ENCODE measurements at regions not wholly inside any gene's neighbourhood (a gene's known extent, or its start where the extent isn't known, plus 50 kb on each side); places are given as distances from the start of the nearest gene placed in this dataset.
"Not testable (repeated sequence)": the region's sequence is repeated elsewhere in the genome, so short reads cannot be mapped to it uniquely, and the experiment has no call there.

DNA sequence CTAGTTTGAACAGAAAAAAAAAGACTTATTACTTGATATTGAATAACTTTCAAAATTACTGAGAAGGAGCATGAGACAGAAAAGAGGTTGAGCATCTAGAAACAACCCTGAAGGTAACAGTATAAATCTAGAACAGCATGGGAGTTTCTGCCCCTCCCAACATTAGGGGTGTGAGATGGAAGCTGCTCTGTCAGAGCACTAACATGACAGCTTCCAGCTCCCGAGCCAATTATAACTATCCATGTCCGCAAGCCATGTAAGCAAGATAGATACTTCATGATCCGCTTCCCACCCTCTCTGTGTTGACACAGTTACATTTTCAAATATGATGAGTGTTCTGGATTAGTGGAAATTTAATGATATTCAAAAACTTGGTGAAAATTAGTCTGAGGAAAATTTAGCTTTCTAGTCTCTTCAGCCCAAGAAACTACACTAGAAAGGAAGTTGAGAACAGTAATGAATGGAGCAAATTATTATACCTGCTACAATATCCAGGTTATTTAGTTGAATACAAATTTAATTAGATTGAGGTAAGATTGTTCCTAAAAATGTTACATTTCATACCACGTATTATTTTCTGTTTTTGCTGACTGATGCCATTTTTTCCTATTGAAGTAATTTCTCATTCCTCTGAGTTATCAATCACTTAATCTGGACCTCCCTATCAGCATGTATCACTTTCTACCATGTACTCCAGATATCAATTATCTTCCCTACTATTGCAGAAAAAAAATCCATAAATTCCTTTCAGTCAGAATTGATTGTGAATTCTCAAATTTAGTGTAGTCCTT, 129.3 kb upstream of the SLIT2 start:
- DNase-seq, result no peak

DNA sequence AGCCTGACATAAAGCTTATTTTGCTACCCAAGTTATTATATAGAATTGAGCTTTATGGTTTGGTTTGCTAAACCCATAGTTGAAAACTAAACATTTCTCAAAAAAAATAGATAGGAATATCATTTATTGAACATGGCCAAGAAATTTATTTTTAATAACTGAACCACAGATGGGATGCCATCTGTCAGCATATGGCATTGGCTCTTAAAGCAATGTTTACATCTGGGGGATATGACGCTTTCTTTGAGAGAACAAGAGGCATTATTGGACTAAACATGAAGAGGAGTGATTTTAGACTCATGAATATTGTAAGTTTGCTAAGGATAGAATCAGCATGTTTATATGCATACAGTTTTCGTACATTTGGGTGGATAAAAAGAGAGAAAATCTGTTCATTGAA, 132.6 kb upstream of the SLIT2 start:
- DNase-seq, result no peak

GRCh38 chr4:20109391-20109790, 142.3 kb upstream of the SLIT2 start:
- no peak for DNase-seq

GRCh38 chr4:20106921-20107320, 144.8 kb upstream of the SLIT2 start:
- peak; percentile 17 for DNase-seq

DNA sequence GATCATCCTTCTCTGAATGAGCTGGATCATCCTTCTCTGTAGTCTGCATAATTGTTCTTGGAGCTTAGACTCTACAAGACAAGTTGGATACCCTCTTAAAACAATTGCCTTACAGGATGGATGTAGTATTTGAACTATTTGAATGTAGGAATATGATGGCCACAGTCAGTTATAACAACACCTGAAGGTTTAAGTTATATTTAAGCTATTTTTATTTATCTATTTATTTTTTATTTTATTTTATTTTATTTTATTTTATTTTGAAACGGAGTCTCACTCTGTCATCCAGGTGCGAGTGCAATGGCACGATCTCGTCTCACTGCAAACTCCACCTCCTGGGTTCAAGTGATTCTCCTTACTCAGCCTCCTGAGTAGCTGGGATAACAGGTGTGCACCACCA, 149.9 kb upstream of the SLIT2 start:
- DNase-seq, result no peak

DNA sequence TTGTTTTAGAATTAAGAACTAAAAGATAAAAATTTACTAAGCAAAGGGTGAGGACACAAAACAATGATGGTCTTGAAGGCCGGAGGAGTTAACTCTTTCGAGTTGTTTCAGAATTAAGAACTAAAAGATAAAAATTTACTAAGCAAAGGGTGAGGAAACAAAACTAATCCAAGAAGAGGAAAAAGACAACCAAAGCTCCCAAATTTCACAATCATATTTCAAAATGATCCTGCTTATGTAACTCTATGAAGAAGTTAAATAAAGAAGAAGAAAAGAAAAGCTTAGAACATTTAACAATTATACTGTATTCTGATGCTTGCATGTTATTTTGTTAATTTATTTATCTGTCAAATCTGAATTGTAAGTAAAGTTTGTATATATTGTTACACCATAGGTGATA, 154.8 kb upstream of the SLIT2 start:
- no peak for DNase-seq

- no peak for DNase-seq
Measured at GRCh38 chr4:20095805-20096541, 155.7 kb upstream of the SLIT2 start.

DNA sequence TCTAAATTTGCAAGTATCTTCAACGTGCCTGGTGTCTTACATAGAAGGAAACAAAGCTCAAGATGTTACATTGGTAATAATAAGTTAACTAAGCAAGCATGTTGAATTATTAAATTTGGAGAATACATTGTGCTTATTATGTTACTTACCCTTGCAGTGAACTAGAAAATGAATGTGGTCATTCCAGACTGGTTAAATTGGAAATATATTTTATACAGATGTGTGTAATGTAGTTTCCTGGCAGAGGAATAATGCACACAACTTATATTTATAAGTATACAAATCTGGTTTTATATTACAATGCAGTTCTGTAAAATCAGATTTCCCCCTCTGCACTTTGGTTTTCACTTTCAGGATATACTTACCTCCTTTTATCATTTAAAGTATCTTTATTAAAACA, 159.9 kb upstream of the SLIT2 start:
- no peak for DNase-seq

- no peak for DNase-seq
Measured at GRCh38 chr4:20087522-20087911, 164.2 kb upstream of the SLIT2 start.

GRCh38 chr4:20086799-20087521, 164.7 kb upstream of the SLIT2 start:
- DNase-seq, result no peak

- no peak for DNase-seq
Measured at GRCh38 chr4:20086067-20086798, 165.5 kb upstream of the SLIT2 start.

DNA sequence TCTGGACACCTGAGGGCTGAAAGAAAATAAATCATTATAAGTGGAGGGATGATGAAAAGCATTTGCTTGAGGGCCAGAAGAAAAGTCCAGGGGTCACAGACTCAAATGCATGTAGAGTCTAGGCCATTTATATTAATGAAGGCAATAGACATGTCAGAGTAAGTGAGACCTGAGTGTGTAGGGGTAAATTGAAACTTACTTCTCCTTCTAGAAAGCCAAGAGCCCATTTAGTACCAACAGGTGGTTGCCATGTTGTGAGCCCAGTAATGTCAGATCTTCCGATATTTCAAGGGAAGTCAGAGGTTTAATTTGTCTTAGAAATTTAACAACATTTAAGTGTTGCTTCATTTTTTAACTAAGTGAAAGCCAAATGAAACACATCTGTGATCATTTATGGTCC, 166.1 kb upstream of the SLIT2 start:
- no peak for DNase-seq

GRCh38 chr4:20085156-20085555, 166.5 kb upstream of the SLIT2 start:
- no peak for DNase-seq

DNA sequence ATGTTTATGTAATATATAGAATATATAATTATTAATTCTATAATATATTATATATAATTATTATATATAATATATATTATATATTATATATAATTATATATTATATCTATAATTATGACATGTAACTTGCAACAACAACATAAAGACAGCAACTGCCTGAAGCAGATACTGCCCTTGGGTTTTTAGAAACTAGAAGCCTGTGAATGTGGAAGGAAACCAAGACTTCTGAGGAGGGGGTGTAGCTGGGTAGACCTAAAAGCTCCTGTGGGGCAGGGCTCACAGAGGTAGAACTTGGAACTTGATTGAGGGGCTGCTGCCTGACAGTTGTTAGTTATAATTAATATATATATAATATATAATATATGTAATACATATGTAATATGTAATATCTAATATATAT, 167.2 kb upstream of the SLIT2 start:
- no peak for DNase-seq

GRCh38 chr4:20078644-20079043, 173.1 kb upstream of the SLIT2 start:
- DNase-seq, result no peak

DNA sequence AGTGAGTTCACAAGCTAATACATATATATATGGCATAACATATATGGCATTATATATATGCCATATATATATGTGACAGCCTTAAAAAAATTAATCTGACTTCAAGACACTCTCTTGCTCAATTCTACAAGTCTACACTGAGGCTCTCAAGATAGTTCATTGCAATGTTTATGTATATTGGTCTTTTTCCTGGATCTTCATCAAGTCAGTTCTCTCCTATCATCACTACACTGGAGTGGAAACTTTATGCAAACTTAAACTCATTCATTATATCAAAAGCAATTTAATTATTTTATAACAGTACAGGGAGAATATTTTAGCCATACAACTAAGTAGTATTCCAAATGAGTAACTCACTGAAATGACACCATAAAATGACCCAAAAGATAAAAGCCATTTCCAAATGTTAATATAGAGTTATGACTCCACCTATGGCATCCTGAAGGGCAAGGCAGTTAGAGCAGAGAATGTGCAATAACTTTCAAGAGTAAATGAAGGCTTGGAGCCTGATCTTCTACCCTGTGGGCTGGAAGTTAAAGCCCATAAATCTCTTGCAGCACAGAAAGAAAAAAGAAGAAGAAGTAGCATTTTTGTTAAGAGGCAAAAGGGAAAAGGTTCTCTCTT, 176.3 kb upstream of the SLIT2 start:
- DNase-seq, result no peak

DNA sequence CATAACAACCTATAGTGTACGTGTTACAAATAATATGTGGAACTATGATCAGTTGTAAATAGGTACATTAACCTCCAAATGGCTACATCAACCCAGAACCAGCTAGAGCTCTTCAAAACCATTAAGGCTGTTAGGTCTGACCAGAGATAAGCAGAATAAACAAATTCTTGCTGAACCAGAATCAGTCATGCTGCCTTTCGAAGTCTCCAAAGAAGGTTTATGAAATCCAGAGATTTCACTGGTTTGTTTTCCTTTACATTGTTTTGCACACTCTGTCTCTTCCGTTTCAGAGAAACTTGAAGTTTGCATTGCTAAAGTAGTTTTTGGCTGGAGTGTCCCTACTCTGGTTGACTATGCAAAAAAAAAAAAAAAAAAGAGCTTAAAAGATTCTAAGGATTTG, 177.3 kb upstream of the SLIT2 start:
- no peak for DNase-seq

GRCh38 chr4:20065952-20066351, 185.8 kb upstream of the SLIT2 start:
- no peak for DNase-seq

DNA sequence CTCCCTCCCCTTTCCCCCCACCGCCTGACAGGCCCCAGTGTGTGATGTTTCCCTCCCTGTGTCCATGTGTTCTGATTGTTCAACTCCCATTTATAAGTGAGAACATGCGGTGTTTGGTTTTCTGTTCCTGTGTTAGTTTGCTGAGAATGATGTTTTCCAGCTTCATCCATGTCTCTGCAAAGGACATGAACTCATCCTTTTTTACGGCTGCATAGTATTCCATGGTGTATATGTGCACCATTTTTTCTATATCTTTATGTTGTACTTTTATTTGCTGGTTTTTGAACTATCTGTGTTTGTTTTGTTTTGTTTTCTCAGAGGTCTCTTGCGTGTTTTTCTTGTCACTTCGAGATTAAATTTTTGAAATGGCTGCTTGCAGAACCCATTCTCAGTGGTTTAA, 188.8 kb upstream of the SLIT2 start:
- not testable (repeated sequence) for DNase-seq

GRCh38 chr4:20062054-20062453, 189.7 kb upstream of the SLIT2 start:
- peak; percentile 32 for DNase-seq

- DNase-seq, result no peak
Measured at GRCh38 chr4:20050768-20051167, 200.9 kb upstream of the SLIT2 start.

DNA sequence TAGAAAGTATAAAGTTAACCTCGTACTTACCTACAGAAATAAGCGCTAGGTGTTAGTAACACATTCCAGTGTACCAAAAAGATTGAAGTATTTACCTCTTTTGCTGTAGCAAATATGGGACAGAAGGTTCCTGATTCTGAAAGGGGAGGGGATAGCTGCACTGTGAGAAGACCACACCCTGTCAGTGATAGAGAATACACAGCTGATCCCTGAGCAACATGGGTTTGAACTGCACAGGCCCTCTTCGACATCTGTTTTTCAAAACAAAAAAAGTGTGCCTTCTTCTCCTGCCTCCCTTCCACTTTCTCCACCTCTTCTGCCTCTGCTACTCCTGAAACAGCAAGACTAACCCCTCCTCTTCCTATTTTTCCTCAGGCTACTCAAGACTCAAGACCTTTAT, 201.8 kb upstream of the SLIT2 start:
- no peak for DNase-seq

All from fibroblast of skin of right biceps (primary cell).